ENCODE measurements at regions not wholly inside any gene's neighbourhood (a gene's known extent, or its start where the extent isn't known, plus 50 kb on each side); places are given as distances from the start of the nearest gene placed in this dataset.
A peak's percentile ranks its signal among the peaks of the same experiment; 100 is the strongest.

DNA sequence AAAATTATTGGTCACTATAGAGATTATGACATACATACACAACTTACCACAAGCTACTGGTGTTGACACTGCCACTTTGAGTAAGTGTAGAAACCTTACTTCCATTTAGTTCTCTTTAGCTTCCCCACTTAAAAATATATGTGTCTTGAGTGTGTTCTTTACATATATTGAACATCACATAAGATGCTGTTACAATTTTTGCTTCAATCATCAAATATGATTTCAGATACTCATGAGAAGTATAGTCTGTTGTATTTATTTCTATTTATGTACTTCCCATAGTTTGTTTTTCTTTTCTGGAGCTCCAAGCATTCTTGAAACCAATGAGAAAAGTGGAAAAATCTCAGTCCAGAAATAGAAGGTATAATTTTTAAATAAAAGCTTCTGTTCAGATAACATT lies 102.7 kb upstream of the SDK1 start:
- TF ChIP-seq POLR2A (IDR thresholded peaks at IDR 0.05) = no peak
- TF ChIP-seq, protein P1, sequence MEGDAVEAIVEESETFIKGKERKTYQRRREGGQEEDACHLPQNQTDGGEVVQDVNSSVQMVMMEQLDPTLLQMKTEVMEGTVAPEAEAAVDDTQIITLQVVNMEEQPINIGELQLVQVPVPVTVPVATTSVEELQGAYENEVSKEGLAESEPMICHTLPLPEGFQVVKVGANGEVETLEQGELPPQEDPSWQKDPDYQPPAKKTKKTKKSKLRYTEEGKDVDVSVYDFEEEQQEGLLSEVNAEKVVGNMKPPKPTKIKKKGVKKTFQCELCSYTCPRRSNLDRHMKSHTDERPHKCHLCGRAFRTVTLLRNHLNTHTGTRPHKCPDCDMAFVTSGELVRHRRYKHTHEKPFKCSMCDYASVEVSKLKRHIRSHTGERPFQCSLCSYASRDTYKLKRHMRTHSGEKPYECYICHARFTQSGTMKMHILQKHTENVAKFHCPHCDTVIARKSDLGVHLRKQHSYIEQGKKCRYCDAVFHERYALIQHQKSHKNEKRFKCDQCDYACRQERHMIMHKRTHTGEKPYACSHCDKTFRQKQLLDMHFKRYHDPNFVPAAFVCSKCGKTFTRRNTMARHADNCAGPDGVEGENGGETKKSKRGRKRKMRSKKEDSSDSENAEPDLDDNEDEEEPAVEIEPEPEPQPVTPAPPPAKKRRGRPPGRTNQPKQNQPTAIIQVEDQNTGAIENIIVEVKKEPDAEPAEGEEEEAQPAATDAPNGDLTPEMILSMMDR (IDR thresholded peaks at IDR 0.05) = no peak
- H3K4me1 ChIP-seq = peaks cover 30% of the 10 kb centered on the region
- no peak overlapping the region for H3K4me3 ChIP-seq
- H3K36me3 ChIP-seq (replicated peaks in 1 of 2; ENCODE audit: insufficient read depth in 1 of 2, low read depth in 2 of 2) = no peaks in the 10 kb centered on the region
- no peaks in the 10 kb centered on the region for H3K27me3 ChIP-seq
- intact Hi-C loops (cut with DNase I) = no loop called here
- H3K9me3 ChIP-seq = no peaks in the 10 kb centered on the region
- ATAC-seq (no peak), DNase-seq (no peak)
- no peak overlapping the region for H3K27ac ChIP-seq

GRCh38 chr7:3200504-3200903 lies 100.5 kb upstream of the SDK1 start:
- Histone ChIP-seq H3K27ac (no peak overlapping the region), H3K4me3 (no peak overlapping the region), H3K4me1 (peaks cover 21% of the 10 kb centered on the region), H3K36me3 (replicated peaks in 1 of 2; ENCODE audit: insufficient read depth in 1 of 2, low read depth in 2 of 2) (no peaks in the 10 kb centered on the region), H3K27me3 (no peaks in the 10 kb centered on the region), H3K9me3 (no peaks in the 10 kb centered on the region)
- 100% methylated on average over 1 of the region's 1 CpG for WGBS, 2 donors
- TF ChIP-seq, protein P1 (IDR thresholded peaks at IDR 0.05) = peak in 6 of 7 experiments; percentile 24 to 78 (median 46)
- TF ChIP-seq POLR2A (IDR thresholded peaks at IDR 0.05) = no peak
- intact Hi-C loops (cut with DNase I) = no loop called here
- peak; percentile 80 for ATAC-seq
- DNase-seq = peak; percentile 47 to 76 (median 65)

- TF ChIP-seq POLR2A (IDR thresholded peaks at IDR 0.05) = no peak
- TF ChIP-seq, protein P1 (IDR thresholded peaks at IDR 0.05) = no peak
- 48 to 59% methylated on average over 1 of the region's 1 CpG for WGBS, 2 donors
- intact Hi-C loops (cut with DNase I) = no loop called here
Observed at GRCh38 chr7:3201306-3201705, 99.7 kb upstream of the SDK1 start.

GRCh38 chr7:3201937-3202710 lies 98.9 kb upstream of the SDK1 start:
- 83 to 91% methylated on average over 6 of the region's 6 CpGs for WGBS, 2 donors
- peak in 1 of 4 donors; percentile 10 for DNase-seq
- ATAC-seq = no peak

More at GRCh38 chr7:3201306-3201705, 99.7 kb upstream of the SDK1 start:
- no peak for ATAC-seq
- Histone ChIP-seq H3K36me3 (replicated peaks in 1 of 2; ENCODE audit: insufficient read depth in 1 of 2, low read depth in 2 of 2) (no peaks in the 10 kb centered on the region), H3K9me3 (no peaks in the 10 kb centered on the region), H3K4me3 (no peak overlapping the region), H3K4me1 (peaks cover 18% of the 10 kb centered on the region), H3K27ac (no peak overlapping the region), H3K27me3 (no peaks in the 10 kb centered on the region)
- DNase-seq = no peak

More at GRCh38 chr7:3201937-3202710, 98.9 kb upstream of the SDK1 start:
- Histone ChIP-seq H3K27me3 (no peaks in the 10 kb centered on the region), H3K36me3 (replicated peaks in 1 of 2; ENCODE audit: insufficient read depth in 1 of 2, low read depth in 2 of 2) (no peaks in the 10 kb centered on the region), H3K9me3 (no peaks in the 10 kb centered on the region), H3K4me1 (peaks cover 18% of the 10 kb centered on the region), H3K4me3 (no peak overlapping the region), H3K27ac (no peak overlapping the region)
- TF ChIP-seq, protein P1 (IDR thresholded peaks at IDR 0.05) = no peak
- TF ChIP-seq POLR2A (IDR thresholded peaks at IDR 0.05) = no peak
- intact Hi-C loops (cut with DNase I) = no loop called here
